Natural killer cell (primary cell): ENCODE measurements at regions not wholly inside any gene's neighbourhood (a gene's known extent, or its start where the extent isn't known, plus 50 kb on each side); places are given as distances from the start of the nearest gene placed in this dataset.

ENCODE experiments used
- ATAC-seq, 3 donors: fragments of 150-1000 bp in 2 of 3; fragments of 200-7000 bp in 1 of 3; cut with Tn5 transposase; 1 replicate in 1 of 3; 2 replicates in 2 of 3; pipeline ENCODE4 v1.10.0; 2021; ENCODE audit warnings: mild to moderate bottlenecking in 2 of 3, moderate library complexity in 2 of 3
- DNase-seq, 2 donors: peaks; one replicate each; pipeline versions ENCODE4 v3.0.0 to v3.0.0-alpha.2; 2013 to 2021; ENCODE audit warnings: mixed read lengths in 1 of 2
- H3K27ac ChIP-seq: one replicate; pipeline ENCODE4 v1.5.1; 2013; ENCODE audit warnings: mild to moderate bottlenecking, low read length
- H3K27me3 ChIP-seq: one replicate; pipeline ENCODE4 v1.6.1; 2013; ENCODE audit warnings: low read length; ENCODE audit not compliant: control insufficient read depth, insufficient read depth
- H3K36me3 ChIP-seq: one replicate; pipeline ENCODE4 v1.6.1; 2013; ENCODE audit warnings: low read length; ENCODE audit not compliant: control insufficient read depth, insufficient read depth
- H3K4me1 ChIP-seq: one replicate; pipeline ENCODE4 v1.6.1; 2013; ENCODE audit warnings: low read length; ENCODE audit not compliant: control insufficient read depth, insufficient read depth
- H3K4me3 ChIP-seq: one replicate; pipeline ENCODE4 v1.5.1; 2013; ENCODE audit warnings: low read length
- H3K9me3 ChIP-seq: one replicate; pipeline ENCODE4 v1.6.1; 2013; ENCODE audit warnings: low read length; ENCODE audit not compliant: control insufficient read depth, insufficient read depth
- H3K27ac Mint-ChIP-seq, 2 donors: one replicate each; pipeline ENCODE4 v1.8.0; 2022; ENCODE audit warnings: mild to moderate bottlenecking in 2 of 2, mixed read lengths in 2 of 2, moderate library complexity in 1 of 2
- H3K27me3 Mint-ChIP-seq, 2 donors: one replicate each; pipeline ENCODE4 v1.8.0; 2022; ENCODE audit warnings: low read depth in 2 of 2, mixed read lengths in 2 of 2
- H3K36me3 Mint-ChIP-seq: one replicate; pipeline ENCODE4 v1.8.0; 2022; ENCODE audit warnings: mixed read lengths
- H3K4me1 Mint-ChIP-seq, 2 donors: one replicate each; pipeline ENCODE4 v1.8.0; 2022; ENCODE audit warnings: mixed read lengths in 2 of 2
- H3K4me3 Mint-ChIP-seq: one replicate; pipeline ENCODE4 v1.8.0; 2022; ENCODE audit warnings: mild to moderate bottlenecking, moderate library complexity, mixed read lengths
- H3K9me3 Mint-ChIP-seq, 2 donors: one replicate each; pipeline ENCODE4 v1.8.0; 2022; ENCODE audit warnings: mixed read lengths in 2 of 2
- WGBS: methylation state at CpG from one replicate; pipeline ENCODE4 v1.1.7; 2013; ENCODE audit warnings: missing lambda C conversion rate; ENCODE audit not compliant: insufficient coverage; 5-methylcytosine and 5-hydroxymethylcytosine counted together
- intact Hi-C: fragments of 100-400 bp; cut with micrococcal nuclease; formaldehyde crosslinking; loops from one replicate; pipeline ENCODE4 v1.14.2; 2022
- TF ChIP-seq, protein P1 (sequence below): fragments of 200-600 bp; IDR thresholded peaks from one replicate; pipeline ENCODE4 v1.8.0; 2022; ENCODE audit warnings: antibody characterized with exemption

DNA sequence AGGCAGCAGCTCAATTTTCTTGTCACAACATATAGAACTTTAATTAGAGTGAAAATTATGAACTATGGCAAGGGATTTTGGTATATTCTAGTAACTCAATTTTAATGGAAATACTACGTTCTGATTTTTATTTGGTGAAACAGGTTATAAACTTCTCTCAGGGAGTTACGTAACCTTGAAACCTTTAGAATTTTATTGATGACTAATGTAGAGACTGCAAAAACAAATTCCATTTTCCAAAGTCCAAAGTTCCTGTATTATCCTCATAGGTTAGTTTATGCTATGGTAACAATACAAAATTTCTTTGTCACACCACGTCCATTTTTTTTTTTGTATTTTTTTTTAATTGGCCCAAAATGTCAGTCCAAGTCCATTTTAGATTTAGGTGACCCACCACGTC lies 185.7 kb downstream of the KLF5 start:
- Mint-ChIP-seq H3K36me3 (no peaks in the 10 kb centered on the region), H3K4me3 (no peak overlapping the region), H3K27me3 (peaks cover 3 to 8% of the 10 kb centered on the region in 2 donors), H3K27ac (no peak overlapping the region), H3K9me3 (no peaks in the 10 kb centered on the region), H3K4me1 (no peaks in the 10 kb centered on the region)
- no peak for ATAC-seq
- WGBS: 83% methylated on average over 2 of the region's 4 CpGs
- no peak overlapping the region for H3K4me3 ChIP-seq
- no peaks in the 10 kb centered on the region for H3K9me3 ChIP-seq
- H3K27me3 ChIP-seq: no peaks in the 10 kb centered on the region
- TF ChIP-seq, protein P1, sequence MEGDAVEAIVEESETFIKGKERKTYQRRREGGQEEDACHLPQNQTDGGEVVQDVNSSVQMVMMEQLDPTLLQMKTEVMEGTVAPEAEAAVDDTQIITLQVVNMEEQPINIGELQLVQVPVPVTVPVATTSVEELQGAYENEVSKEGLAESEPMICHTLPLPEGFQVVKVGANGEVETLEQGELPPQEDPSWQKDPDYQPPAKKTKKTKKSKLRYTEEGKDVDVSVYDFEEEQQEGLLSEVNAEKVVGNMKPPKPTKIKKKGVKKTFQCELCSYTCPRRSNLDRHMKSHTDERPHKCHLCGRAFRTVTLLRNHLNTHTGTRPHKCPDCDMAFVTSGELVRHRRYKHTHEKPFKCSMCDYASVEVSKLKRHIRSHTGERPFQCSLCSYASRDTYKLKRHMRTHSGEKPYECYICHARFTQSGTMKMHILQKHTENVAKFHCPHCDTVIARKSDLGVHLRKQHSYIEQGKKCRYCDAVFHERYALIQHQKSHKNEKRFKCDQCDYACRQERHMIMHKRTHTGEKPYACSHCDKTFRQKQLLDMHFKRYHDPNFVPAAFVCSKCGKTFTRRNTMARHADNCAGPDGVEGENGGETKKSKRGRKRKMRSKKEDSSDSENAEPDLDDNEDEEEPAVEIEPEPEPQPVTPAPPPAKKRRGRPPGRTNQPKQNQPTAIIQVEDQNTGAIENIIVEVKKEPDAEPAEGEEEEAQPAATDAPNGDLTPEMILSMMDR: no peak
- H3K36me3 ChIP-seq: no peaks in the 10 kb centered on the region
- H3K27ac ChIP-seq: no peak overlapping the region
- intact Hi-C loops: no loop called here
- DNase-seq: no peak
- H3K4me1 ChIP-seq: no peaks in the 10 kb centered on the region

DNA sequence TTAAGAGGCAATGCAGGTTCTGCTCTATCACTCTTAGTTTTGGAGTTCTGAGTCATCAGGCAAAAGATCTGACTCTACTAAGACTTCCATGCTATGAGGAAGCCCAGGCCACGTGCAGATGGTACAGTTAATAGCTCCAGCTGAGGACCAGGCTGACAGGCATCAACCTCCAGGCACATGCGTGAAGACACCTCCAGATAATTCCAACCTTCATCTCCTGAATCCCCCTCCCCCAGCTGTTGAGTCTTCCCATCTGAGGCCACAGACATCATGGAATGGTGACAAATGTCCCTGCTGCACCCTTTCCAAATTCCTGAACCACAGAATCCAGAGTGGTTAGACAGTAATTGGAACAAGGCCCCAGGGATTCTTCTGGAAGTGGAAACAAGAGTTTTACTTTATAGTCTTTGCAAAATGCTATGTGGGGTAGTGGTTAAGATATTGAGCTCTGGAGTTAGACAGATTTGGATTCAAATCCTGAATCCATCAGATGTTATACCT lies 183.8 kb downstream of the KLF5 start:
- Mint-ChIP-seq H3K27me3 (peaks cover 0 to 5% of the 10 kb centered on the region in 2 donors), H3K9me3 (no peaks in the 10 kb centered on the region), H3K36me3 (no peaks in the 10 kb centered on the region), H3K27ac (no peak overlapping the region), H3K4me1 (no peaks in the 10 kb centered on the region), H3K4me3 (no peak overlapping the region)
- TF ChIP-seq, protein P1: no peak
- no peak for ATAC-seq
- Histone ChIP-seq H3K4me1 (no peaks in the 10 kb centered on the region), H3K4me3 (no peak overlapping the region), H3K9me3 (no peaks in the 10 kb centered on the region), H3K27ac (no peak overlapping the region), H3K27me3 (no peaks in the 10 kb centered on the region), H3K36me3 (no peaks in the 10 kb centered on the region)
- DNase-seq: no peak
- 88% methylated on average over 2 of the region's 2 CpGs for WGBS
- intact Hi-C loops: no loop called here

DNA sequence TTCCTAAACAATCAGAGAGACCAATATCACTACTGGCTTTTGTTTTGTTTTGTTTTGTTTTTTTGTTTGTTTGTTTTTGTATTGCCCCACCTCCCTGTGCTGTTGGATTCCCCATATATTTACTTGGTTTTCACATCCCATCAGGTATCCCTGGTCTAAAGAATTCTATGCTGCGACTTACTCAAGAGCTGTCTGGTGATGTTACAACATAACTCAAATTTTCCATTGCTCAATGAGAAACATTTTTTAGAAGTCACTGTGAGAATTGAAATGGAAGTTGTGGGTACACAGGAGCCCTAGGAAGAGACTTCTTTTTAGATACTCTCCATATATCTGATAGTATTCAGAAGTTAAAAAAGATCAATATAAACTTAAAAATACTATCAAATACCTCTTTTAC lies 181.4 kb downstream of the KLF5 start:
- 88% methylated on average over 1 of the region's 1 CpG for WGBS

DNA sequence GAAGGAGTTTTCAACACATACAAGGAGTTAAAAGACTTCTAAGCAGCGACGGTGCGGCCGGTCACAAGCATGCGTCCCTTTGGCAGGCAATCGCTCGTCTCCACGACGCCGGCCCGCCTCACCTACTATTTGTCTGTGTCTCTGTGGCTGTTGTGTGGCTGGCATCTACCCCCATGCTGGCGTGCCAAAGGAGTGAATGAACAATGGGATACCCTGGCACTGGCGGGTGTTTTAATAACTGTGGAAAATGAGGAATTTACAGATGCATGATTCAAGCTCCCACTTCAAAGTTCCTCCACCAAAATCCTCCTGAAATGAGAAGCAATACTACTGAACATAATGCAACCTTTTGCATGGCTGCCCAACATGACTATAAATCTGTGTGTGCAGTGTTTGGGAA lies 176.6 kb downstream of the KLF5 start:
- no peaks in the 10 kb centered on the region for H3K9me3 Mint-ChIP-seq
- no peaks in the 10 kb centered on the region for H3K27me3 ChIP-seq
- H3K4me1 ChIP-seq: peaks cover 15% of the 10 kb centered on the region
- WGBS: 96% methylated on average over 13 of the region's 13 CpGs
- H3K36me3 ChIP-seq: no peaks in the 10 kb centered on the region
- ATAC-seq (no peak), DNase-seq (no peak)
- TF ChIP-seq, protein P1: no peak
- no peak overlapping the region for H3K4me3 ChIP-seq
- H3K36me3 Mint-ChIP-seq: no peaks in the 10 kb centered on the region
- H3K27ac Mint-ChIP-seq: no peak overlapping the region
- no peak overlapping the region for H3K27ac ChIP-seq
- H3K4me1 Mint-ChIP-seq: peaks cover 16 to 22% of the 10 kb centered on the region in 2 donors
- H3K9me3 ChIP-seq: no peaks in the 10 kb centered on the region
- intact Hi-C loops: no loop called here
- H3K4me3 Mint-ChIP-seq: no peak overlapping the region
- H3K27me3 Mint-ChIP-seq: peaks cover 0 to 2% of the 10 kb centered on the region in 2 donors

More for the DNA sequence above, 181.4 kb downstream of the KLF5 start:
- DNase-seq (no peak), ATAC-seq (no peak)
- intact Hi-C loops: no loop called here
- TF ChIP-seq, protein P1: no peak
- no peak overlapping the region for H3K27ac ChIP-seq
- Mint-ChIP-seq H3K9me3 (no peaks in the 10 kb centered on the region), H3K36me3 (no peaks in the 10 kb centered on the region), H3K4me1 (no peaks in the 10 kb centered on the region), H3K27ac (no peak overlapping the region), H3K4me3 (no peak overlapping the region), H3K27me3 (peaks cover 0 to 2% of the 10 kb centered on the region in 2 donors)
- no peak overlapping the region for H3K4me3 ChIP-seq
- no peaks in the 10 kb centered on the region for H3K36me3 ChIP-seq
- H3K27me3 ChIP-seq: no peaks in the 10 kb centered on the region
- H3K9me3 ChIP-seq: no peaks in the 10 kb centered on the region
- no peaks in the 10 kb centered on the region for H3K4me1 ChIP-seq
